ENCODE measurements at regions not wholly inside any gene's neighbourhood (a gene's known extent, or its start where the extent isn't known, plus 50 kb on each side); places are given as distances from the start of the nearest gene placed in this dataset.

- intact Hi-C loops (cut with DNase I; ENCODE audit: low total_unique reads) = no loop called here
- Histone ChIP-seq H3K27ac (no peak overlapping the region), H3K27me3 (replicated peaks in 1 of 7) (no peaks in the 10 kb centered on the region), H3K4me1 (peaks cover 0 to 32% (median 15%) of the 10 kb centered on the region in 6 donors), H3K36me3 (no peaks in the 10 kb centered on the region), H3K4me3 (no peak overlapping the region), H3K9me3 (no peaks in the 10 kb centered on the region)
- WGBS, 5 donors = 90 to 96% (median 95%) methylated on average over 7 of the region's 7 CpGs
- DNase-seq = no peak
- TF ChIP-seq CTCF (IDR thresholded peaks at IDR 0.05 in 8 of 11, conservative IDR thresholded peaks at IDR 0.05 in 3 of 11) (no peak), POLR2A (IDR thresholded peaks at IDR 0.05) (no peak), POLR2AphosphoS5 (IDR thresholded peaks at IDR 0.05) (no peak)
Observed at GRCh38 chr11:86132667-86133249, 63.9 kb upstream of the PICALM start.

- WGBS, 5 donors = 63 to 85% (median 80%) methylated on average over 3 of the region's 3 CpGs
- H3K27me3 ChIP-seq (replicated peaks in 1 of 7) = no peaks in the 10 kb centered on the region
- no peak for DNase-seq
- no peaks in the 10 kb centered on the region for H3K36me3 ChIP-seq
- intact Hi-C loops (cut with DNase I; ENCODE audit: low total_unique reads) = no loop called here
- no peak overlapping the region for H3K4me3 ChIP-seq
- no peak overlapping the region for H3K27ac ChIP-seq
- H3K4me1 ChIP-seq = peaks cover 0 to 8% (median 1%) of the 10 kb centered on the region in 6 donors
- H3K9me3 ChIP-seq = no peaks in the 10 kb centered on the region
- no peak for TF ChIP-seq POLR2A (IDR thresholded peaks at IDR 0.05)
Observed at GRCh38 chr11:86129740-86130540, 61.1 kb upstream of the PICALM start.

- 75 to 98% (median 97%) methylated on average over 2 of the region's 2 CpGs for WGBS, 5 donors
Observed at GRCh38 chr11:86128914-86129313, 60.0 kb upstream of the PICALM start.

DNA sequence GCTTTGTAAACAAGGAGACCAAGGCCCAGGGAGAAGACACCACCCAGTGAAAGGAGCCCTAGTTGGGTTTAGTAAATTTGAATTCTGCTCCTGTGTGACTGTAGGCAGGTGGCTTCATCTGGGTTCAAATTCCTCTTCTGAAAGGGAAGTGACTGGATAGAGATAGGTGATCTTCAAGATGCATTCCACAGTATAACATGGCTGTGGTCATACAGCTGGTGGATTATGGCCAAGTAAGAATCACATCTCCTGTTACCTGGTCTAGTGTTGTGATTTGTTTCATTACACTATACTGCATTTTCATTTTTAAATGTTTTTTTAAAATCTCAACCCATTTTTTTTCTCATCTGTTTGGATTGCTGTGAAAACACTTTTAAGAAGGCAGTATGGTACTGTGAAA, 58.0 kb upstream of the PICALM start:
- TF ChIP-seq POLR2A (IDR thresholded peaks at IDR 0.05) (no peak), CTCF (IDR thresholded peaks at IDR 0.05 in 8 of 11, conservative IDR thresholded peaks at IDR 0.05 in 3 of 11) (no peak), POLR2AphosphoS5 (IDR thresholded peaks at IDR 0.05) (no peak)
- no peaks in the 10 kb centered on the region for H3K9me3 ChIP-seq
- H3K4me3 ChIP-seq = no peak overlapping the region
- no peaks in the 10 kb centered on the region for H3K27me3 ChIP-seq (replicated peaks in 1 of 7)
- no peaks in the 10 kb centered on the region for H3K36me3 ChIP-seq
- H3K4me1 ChIP-seq = no peaks in the 10 kb centered on the region
- intact Hi-C loops (cut with DNase I; ENCODE audit: low total_unique reads) = no loop called here
- no peak overlapping the region for H3K27ac ChIP-seq
- DNase-seq = no peak

More at GRCh38 chr11:86128914-86129313, 60.0 kb upstream of the PICALM start:
- intact Hi-C loops (cut with DNase I; ENCODE audit: low total_unique reads) = no loop called here
- no peak for TF ChIP-seq POLR2A (IDR thresholded peaks at IDR 0.05)
- TF ChIP-seq POLR2AphosphoS5 (IDR thresholded peaks at IDR 0.05) = no peak
- TF ChIP-seq CTCF (IDR thresholded peaks at IDR 0.05 in 8 of 11, conservative IDR thresholded peaks at IDR 0.05 in 3 of 11) = no peak
- Histone ChIP-seq H3K27ac (no peak overlapping the region), H3K9me3 (no peaks in the 10 kb centered on the region), H3K27me3 (replicated peaks in 1 of 7) (no peaks in the 10 kb centered on the region), H3K4me3 (no peak overlapping the region), H3K36me3 (no peaks in the 10 kb centered on the region), H3K4me1 (no peaks in the 10 kb centered on the region)
- no peak for DNase-seq

Measured in spleen (tissue), 11 donors.